PFSK-1 (cell line): ENCODE measurements at regions not wholly inside any gene's neighbourhood (a gene's known extent, or its start where the extent isn't known, plus 50 kb on each side); places are given as distances from the start of the nearest gene placed in this dataset.

Experiments used
- POLR2AphosphoS5 ChIP-seq: IDR thresholded peaks from 2 replicates; pipeline ENCODE4 v1.6.1; 2012; ENCODE audit warnings: low read depth, mild to moderate bottlenecking, control low read depth, low read length, moderate library complexity
- SIN3A ChIP-seq: IDR thresholded peaks from 2 replicates; pipeline ENCODE4 v1.6.1; 2012; ENCODE audit warnings: mild to moderate bottlenecking, low read length, moderate library complexity, borderline replicate concordance; ENCODE audit not compliant: insufficient read depth
- TAF1 ChIP-seq: IDR thresholded peaks from 2 replicates; pipeline ENCODE4 v1.6.1; 2012; ENCODE audit warnings: low read length, control low read depth, borderline replicate concordance; ENCODE audit not compliant: insufficient read depth
- TF ChIP-seq, protein P1 (sequence below), 2 experiments: IDR thresholded peaks; 2 replicates each; pipeline versions ENCODE4 v1.6.1 to v1.8.0; 2011 to 2012; ENCODE audit warnings: low read depth in 2 of 2, low read length in 2 of 2, control low read depth in 1 of 2, inconsistent platforms in 1 of 2, mild to moderate bottlenecking in 1 of 2, moderate library complexity in 1 of 2; ENCODE audit not compliant: insufficient read depth in 1 of 2

DNA sequence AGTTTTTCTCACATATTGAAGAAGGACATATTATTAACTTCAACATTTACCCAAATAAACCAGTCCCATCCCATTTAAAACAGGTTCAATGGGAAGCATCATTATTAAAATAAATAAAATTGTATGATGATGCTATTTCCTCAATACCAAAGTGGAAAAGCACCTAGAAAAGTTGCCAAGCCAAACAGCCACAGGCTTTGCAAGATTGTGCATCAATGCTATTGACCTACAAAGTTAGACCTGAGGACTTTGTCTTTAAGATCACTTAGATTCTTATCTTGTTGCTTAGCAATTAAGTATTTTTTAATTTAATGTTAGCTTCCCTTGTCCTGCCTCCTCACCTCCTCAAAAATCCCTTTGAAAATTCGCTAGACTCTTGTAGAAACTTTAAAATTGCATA lies 132.1 kb downstream of the SAMD5 start:
- no peak for TF ChIP-seq TAF1
- no peak for TF ChIP-seq POLR2AphosphoS5
- no peak for TF ChIP-seq SIN3A
- TF ChIP-seq, protein P1, sequence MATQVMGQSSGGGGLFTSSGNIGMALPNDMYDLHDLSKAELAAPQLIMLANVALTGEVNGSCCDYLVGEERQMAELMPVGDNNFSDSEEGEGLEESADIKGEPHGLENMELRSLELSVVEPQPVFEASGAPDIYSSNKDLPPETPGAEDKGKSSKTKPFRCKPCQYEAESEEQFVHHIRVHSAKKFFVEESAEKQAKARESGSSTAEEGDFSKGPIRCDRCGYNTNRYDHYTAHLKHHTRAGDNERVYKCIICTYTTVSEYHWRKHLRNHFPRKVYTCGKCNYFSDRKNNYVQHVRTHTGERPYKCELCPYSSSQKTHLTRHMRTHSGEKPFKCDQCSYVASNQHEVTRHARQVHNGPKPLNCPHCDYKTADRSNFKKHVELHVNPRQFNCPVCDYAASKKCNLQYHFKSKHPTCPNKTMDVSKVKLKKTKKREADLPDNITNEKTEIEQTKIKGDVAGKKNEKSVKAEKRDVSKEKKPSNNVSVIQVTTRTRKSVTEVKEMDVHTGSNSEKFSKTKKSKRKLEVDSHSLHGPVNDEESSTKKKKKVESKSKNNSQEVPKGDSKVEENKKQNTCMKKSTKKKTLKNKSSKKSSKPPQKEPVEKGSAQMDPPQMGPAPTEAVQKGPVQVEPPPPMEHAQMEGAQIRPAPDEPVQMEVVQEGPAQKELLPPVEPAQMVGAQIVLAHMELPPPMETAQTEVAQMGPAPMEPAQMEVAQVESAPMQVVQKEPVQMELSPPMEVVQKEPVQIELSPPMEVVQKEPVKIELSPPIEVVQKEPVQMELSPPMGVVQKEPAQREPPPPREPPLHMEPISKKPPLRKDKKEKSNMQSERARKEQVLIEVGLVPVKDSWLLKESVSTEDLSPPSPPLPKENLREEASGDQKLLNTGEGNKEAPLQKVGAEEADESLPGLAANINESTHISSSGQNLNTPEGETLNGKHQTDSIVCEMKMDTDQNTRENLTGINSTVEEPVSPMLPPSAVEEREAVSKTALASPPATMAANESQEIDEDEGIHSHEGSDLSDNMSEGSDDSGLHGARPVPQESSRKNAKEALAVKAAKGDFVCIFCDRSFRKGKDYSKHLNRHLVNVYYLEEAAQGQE (IDR thresholded peaks at IDR 0.05; ENCODE audit: insufficient read depth in 1 of 2, low read depth in 2 of 2, low read length in 2 of 2), result no peak
